ENCODE measurements at regions not wholly inside any gene's neighbourhood (a gene's known extent, or its start where the extent isn't known, plus 50 kb on each side); places are given as distances from the start of the nearest gene placed in this dataset.

GRCh38 chr10:46236941-46237681, 49.7 kb upstream of the ANTXRL start:
- TF ChIP-seq, protein P1, sequence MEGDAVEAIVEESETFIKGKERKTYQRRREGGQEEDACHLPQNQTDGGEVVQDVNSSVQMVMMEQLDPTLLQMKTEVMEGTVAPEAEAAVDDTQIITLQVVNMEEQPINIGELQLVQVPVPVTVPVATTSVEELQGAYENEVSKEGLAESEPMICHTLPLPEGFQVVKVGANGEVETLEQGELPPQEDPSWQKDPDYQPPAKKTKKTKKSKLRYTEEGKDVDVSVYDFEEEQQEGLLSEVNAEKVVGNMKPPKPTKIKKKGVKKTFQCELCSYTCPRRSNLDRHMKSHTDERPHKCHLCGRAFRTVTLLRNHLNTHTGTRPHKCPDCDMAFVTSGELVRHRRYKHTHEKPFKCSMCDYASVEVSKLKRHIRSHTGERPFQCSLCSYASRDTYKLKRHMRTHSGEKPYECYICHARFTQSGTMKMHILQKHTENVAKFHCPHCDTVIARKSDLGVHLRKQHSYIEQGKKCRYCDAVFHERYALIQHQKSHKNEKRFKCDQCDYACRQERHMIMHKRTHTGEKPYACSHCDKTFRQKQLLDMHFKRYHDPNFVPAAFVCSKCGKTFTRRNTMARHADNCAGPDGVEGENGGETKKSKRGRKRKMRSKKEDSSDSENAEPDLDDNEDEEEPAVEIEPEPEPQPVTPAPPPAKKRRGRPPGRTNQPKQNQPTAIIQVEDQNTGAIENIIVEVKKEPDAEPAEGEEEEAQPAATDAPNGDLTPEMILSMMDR (IDR thresholded peaks at IDR 0.05; ENCODE audit: low read length), result no peak
- TF ChIP-seq EZH2phosphoT487 (IDR thresholded peaks at IDR 0.05; ENCODE audit: low read length), result no peak
